Upper lobe of right lung (tissue), 1 donor: ENCODE measurements at regions not wholly inside any gene's neighbourhood (a gene's known extent, or its start where the extent isn't known, plus 50 kb on each side); places are given as distances from the start of the nearest gene placed in this dataset.
"Not testable (repeated sequence)": the region's sequence is repeated elsewhere in the genome, so short reads cannot be mapped to it uniquely, and the experiment has no call there.

Experiments used
- ATAC-seq: fragments of 200-7000 bp; cut with Tn5 transposase; one replicate; pipeline ENCODE4 v1.9.1; 2020; ENCODE audit warnings: mild to moderate bottlenecking, moderate library complexity
- DNase-seq: peaks from one replicate; pipeline ENCODE4 v3.0.0-alpha.2; 2020
- H3K27ac ChIP-seq: fragments of 200-600 bp; one replicate; pipeline ENCODE4 v1.8.0; 2022
- H3K27me3 ChIP-seq: fragments of 200-600 bp; one replicate; pipeline ENCODE4 v1.8.0; 2022; ENCODE audit warnings: mild to moderate bottlenecking
- H3K36me3 ChIP-seq: fragments of 200-600 bp; one replicate; pipeline ENCODE4 v1.8.0; 2022
- H3K4me1 ChIP-seq: fragments of 200-600 bp; one replicate; pipeline ENCODE4 v1.8.0; 2022
- H3K4me3 ChIP-seq: fragments of 200-600 bp; one replicate; pipeline ENCODE4 v1.8.0; 2022; ENCODE audit warnings: mild to moderate bottlenecking
- H3K9me3 ChIP-seq: fragments of 200-600 bp; one replicate; pipeline ENCODE4 v1.8.0; 2022
- CTCF ChIP-seq: fragments of 200-600 bp; IDR thresholded peaks from one replicate; pipeline ENCODE4 v1.8.0; 2022; ENCODE audit warnings: antibody characterized with exemption
- intact Hi-C: fragments of 100-400 bp; cut with DNase I; formaldehyde crosslinking; loops from one replicate; pipeline ENCODE4 v1.11.0; 2022
- donor health status: DM: no; HTN: yes; CAD: no; lungs with severe emphysema.

- intact Hi-C loops: no loop called here
- Histone ChIP-seq H3K27me3 (no peaks in the 10 kb centered on the region), H3K36me3 (no peaks in the 10 kb centered on the region), H3K27ac (no peak overlapping the region), H3K9me3 (no peaks in the 10 kb centered on the region), H3K4me1 (no peaks in the 10 kb centered on the region), H3K4me3 (no peak overlapping the region)
- TF ChIP-seq CTCF: no peak
- no peak for ATAC-seq
- no peak for DNase-seq
Observed at GRCh38 chr1:197842646-197843045, 59.8 kb upstream of the C1orf53 start.

GRCh38 chr1:197841883-197842553 lies 60.4 kb upstream of the C1orf53 start:
- no peaks in the 10 kb centered on the region for H3K36me3 ChIP-seq

GRCh38 chr1:197841158-197841557 lies 61.3 kb upstream of the C1orf53 start:
- ATAC-seq: no peak
- Histone ChIP-seq H3K9me3 (no peaks in the 10 kb centered on the region), H3K4me1 (no peaks in the 10 kb centered on the region), H3K36me3 (no peaks in the 10 kb centered on the region), H3K27ac (no peak overlapping the region), H3K4me3 (no peak overlapping the region), H3K27me3 (no peaks in the 10 kb centered on the region)
- TF ChIP-seq CTCF: no peak
- no peak for DNase-seq
- intact Hi-C loops: no loop called here

More at GRCh38 chr1:197841883-197842553, 60.4 kb upstream of the C1orf53 start:
- DNase-seq: no peak
- H3K27ac ChIP-seq: no peak overlapping the region
- H3K4me1 ChIP-seq: no peaks in the 10 kb centered on the region
- ATAC-seq: peak; percentile 74
- TF ChIP-seq CTCF: no peak
- H3K9me3 ChIP-seq: no peaks in the 10 kb centered on the region
- no peaks in the 10 kb centered on the region for H3K27me3 ChIP-seq
- H3K4me3 ChIP-seq: no peak overlapping the region
- intact Hi-C loops: no loop called here

GRCh38 chr1:197839786-197840185 lies 62.6 kb upstream of the C1orf53 start:
- H3K9me3 ChIP-seq, H3K4me3 ChIP-seq, DNase-seq, H3K36me3 ChIP-seq, H3K27me3 ChIP-seq, H3K27ac ChIP-seq, ATAC-seq, H3K4me1 ChIP-seq, intact Hi-C loops: not testable (repeated sequence)

GRCh38 chr1:197838836-197839235 lies 63.6 kb upstream of the DENND1B start:
- Histone ChIP-seq H3K4me1 (no peaks in the 10 kb centered on the region), H3K27ac (no peak overlapping the region), H3K9me3 (no peaks in the 10 kb centered on the region), H3K27me3 (no peaks in the 10 kb centered on the region), H3K4me3 (no peak overlapping the region), H3K36me3 (no peaks in the 10 kb centered on the region)
- DNase-seq (no peak), ATAC-seq (peak; percentile 70)
- TF ChIP-seq CTCF: no peak
- intact Hi-C loops: no loop called here

- Histone ChIP-seq H3K36me3 (no peaks in the 10 kb centered on the region), H3K4me3 (no peak overlapping the region), H3K27ac (no peak overlapping the region), H3K27me3 (no peaks in the 10 kb centered on the region), H3K9me3 (no peaks in the 10 kb centered on the region), H3K4me1 (no peaks in the 10 kb centered on the region)
- ATAC-seq (no peak), DNase-seq (no peak)
- TF ChIP-seq CTCF: no peak
- intact Hi-C loops: no loop called here
Observed at GRCh38 chr1:197837911-197838310, 62.6 kb upstream of the DENND1B start.

GRCh38 chr1:197836356-197836755 lies 61.1 kb upstream of the DENND1B start:
- intact Hi-C loops, H3K4me1 ChIP-seq, ATAC-seq, H3K27me3 ChIP-seq, H3K27ac ChIP-seq, DNase-seq, H3K9me3 ChIP-seq, H3K36me3 ChIP-seq, H3K4me3 ChIP-seq: not testable (repeated sequence)

- ATAC-seq, H3K4me1 ChIP-seq, H3K4me3 ChIP-seq, DNase-seq, H3K27ac ChIP-seq, intact Hi-C loops, H3K36me3 ChIP-seq, H3K27me3 ChIP-seq, H3K9me3 ChIP-seq: not testable (repeated sequence)
Observed at GRCh38 chr1:197829011-197829410, 53.7 kb upstream of the DENND1B start.
